ENCODE measurements at regions not wholly inside any gene's neighbourhood (a gene's known extent, or its start where the extent isn't known, plus 50 kb on each side); places are given as distances from the start of the nearest gene placed in this dataset.

GRCh38 chr2:82508702-82509101, 1950.4 kb downstream of the SUCLG1 start:
- no peak for ATAC-seq (ENCODE audit: poor library complexity)
- no peak for DNase-seq
- Mint-ChIP-seq H3K9me3 (peaks cover 8% of the 10 kb centered on the region), H3K4me1 (ENCODE audit: low read depth) (no peaks in the 10 kb centered on the region), H3K4me3 (no peak overlapping the region), H3K27me3 (no peaks in the 10 kb centered on the region), H3K36me3 (ENCODE audit: low read depth) (no peaks in the 10 kb centered on the region), H3K27ac (no peak overlapping the region)
- Histone ChIP-seq H3K36me3 (ENCODE audit: insufficient read depth, low read length) (no peaks in the 10 kb centered on the region), H3K27ac (ENCODE audit: low read depth in 1 of 2, low read length in 2 of 2) (no peak overlapping the region), H3K4me1 (ENCODE audit: insufficient read depth, low read length) (no peaks in the 10 kb centered on the region), H3K9me3 (ENCODE audit: control insufficient read depth in 1 of 2, insufficient read depth in 1 of 2, low read length in 2 of 2) (peaks cover 0 to 21% of the 10 kb centered on the region in 2 experiments), H3K27me3 (ENCODE audit: control insufficient read depth in 1 of 2, insufficient read depth in 2 of 2, low read length in 2 of 2) (no peaks in the 10 kb centered on the region), H3K4me3 (ENCODE audit: low read length) (no peak overlapping the region)
- ChIA-PET POLR2A (no interaction called here), CTCF (no interaction called here)
- no peak for TF ChIP-seq CTCF (IDR thresholded peaks at IDR 0.05)
- intact Hi-C loops (cut with DNase I, micrococcal nuclease): no loop called here

GRCh38 chr2:82507657-82508056, 1951.4 kb downstream of the SUCLG1 start:
- H3K36me3 Mint-ChIP-seq (ENCODE audit: low read depth): no peaks in the 10 kb centered on the region
- H3K4me3 ChIP-seq (ENCODE audit: low read length): no peak overlapping the region
- no peak for TF ChIP-seq CTCF (IDR thresholded peaks at IDR 0.05)
- H3K4me1 Mint-ChIP-seq (ENCODE audit: low read depth): no peaks in the 10 kb centered on the region
- peaks cover 10% of the 10 kb centered on the region for H3K9me3 Mint-ChIP-seq
- no peaks in the 10 kb centered on the region for H3K36me3 ChIP-seq (ENCODE audit: insufficient read depth, low read length)
- ChIA-PET CTCF (no interaction called here), POLR2A (no interaction called here)
- H3K27ac Mint-ChIP-seq: no peak overlapping the region
- no peak for ATAC-seq (ENCODE audit: poor library complexity)
- peaks cover 4 to 21% of the 10 kb centered on the region in 2 experiments for H3K9me3 ChIP-seq (ENCODE audit: control insufficient read depth in 1 of 2, insufficient read depth in 1 of 2, low read length in 2 of 2)
- intact Hi-C loops (cut with DNase I, micrococcal nuclease): no loop called here
- H3K27me3 ChIP-seq (ENCODE audit: control insufficient read depth in 1 of 2, insufficient read depth in 2 of 2, low read length in 2 of 2): no peaks in the 10 kb centered on the region
- H3K27me3 Mint-ChIP-seq: no peaks in the 10 kb centered on the region
- H3K4me3 Mint-ChIP-seq: no peak overlapping the region
- H3K4me1 ChIP-seq (ENCODE audit: insufficient read depth, low read length): no peaks in the 10 kb centered on the region
- no peak for DNase-seq
- no peak overlapping the region for H3K27ac ChIP-seq (ENCODE audit: low read depth in 1 of 2, low read length in 2 of 2)

- no peak overlapping the region for H3K4me3 ChIP-seq (ENCODE audit: low read length)
- no peaks in the 10 kb centered on the region for H3K36me3 Mint-ChIP-seq (ENCODE audit: low read depth)
- POLR2A ChIA-PET: no interaction called here
- TF ChIP-seq CTCF (IDR thresholded peaks at IDR 0.05): no peak
- H3K9me3 ChIP-seq (ENCODE audit: control insufficient read depth in 1 of 2, insufficient read depth in 1 of 2, low read length in 2 of 2): peaks cover 18 to 21% of the 10 kb centered on the region in 2 experiments
- intact Hi-C loops (cut with DNase I, micrococcal nuclease): no loop called here
- no peaks in the 10 kb centered on the region for H3K27me3 Mint-ChIP-seq
- H3K27me3 ChIP-seq (ENCODE audit: control insufficient read depth in 1 of 2, insufficient read depth in 2 of 2, low read length in 2 of 2): no peaks in the 10 kb centered on the region
- H3K4me1 ChIP-seq (ENCODE audit: insufficient read depth, low read length): no peaks in the 10 kb centered on the region
- H3K36me3 ChIP-seq (ENCODE audit: insufficient read depth, low read length): no peaks in the 10 kb centered on the region
- no peak overlapping the region for H3K4me3 Mint-ChIP-seq
- H3K4me1 Mint-ChIP-seq (ENCODE audit: low read depth): no peaks in the 10 kb centered on the region
- peaks cover 17% of the 10 kb centered on the region for H3K9me3 Mint-ChIP-seq
- CTCF ChIA-PET: no interaction called here
- H3K27ac Mint-ChIP-seq: no peak overlapping the region
- no peak overlapping the region for H3K27ac ChIP-seq (ENCODE audit: low read depth in 1 of 2, low read length in 2 of 2)
- DNase-seq (no peak), ATAC-seq (ENCODE audit: poor library complexity) (no peak)
These were observed 1957.9 kb downstream of the SUCLG1 start for GRCh38 chr2:82501217-82501616.
